OCI-LY7 (cell line): ENCODE measurements at regions not wholly inside any gene's neighbourhood (a gene's known extent, or its start where the extent isn't known, plus 50 kb on each side); places are given as distances from the start of the nearest gene placed in this dataset.

Experiments used
- BruUV-seq: library from RNA; stranded (reverse); fragments of 400-500 nt; replicated peaks from 2 replicates; lab custom pipeline; 2021; lab: Mats Ljungman, UMichigan
- CTCF ChIA-PET: fragments of 300-600 bp; sonication (Branson Sonifier 250); formaldehyde crosslinking; loops from one replicate; lab custom pipeline; 2022; ENCODE audit warnings: antibody characterized with exemption; ENCODE audit not compliant: unreplicated experiment; lab: Charles Lee
- POLR2A ChIA-PET: fragments of 300-600 bp; sonication (Branson Sonifier 250); formaldehyde crosslinking; loops from one replicate; lab custom pipeline; 2022; ENCODE audit warnings: antibody characterized with exemption; lab: Charles Lee
- DNase-seq: peaks from one replicate; pipeline ENCODE4 v3.0.0-alpha.2; 2015; ENCODE audit warnings: low spot score
- H2AFZ ChIP-seq: fragments of 200-600 bp; sonication (generic), shearing (Covaris generic); 2 replicates; pipeline ENCODE4 v1.6.1; 2014; ENCODE audit warnings: mild to moderate bottlenecking, antibody characterized with exemption, low read length, moderate library complexity
- H3K27ac ChIP-seq: fragments of 200-600 bp; sonication (generic); 2 replicates; pipeline ENCODE4 v1.5.1; 2014; ENCODE audit warnings: mixed run types, low read depth, mild to moderate bottlenecking, moderate library complexity, low read length, inconsistent platforms; ENCODE audit not compliant: poor library complexity, severe bottlenecking
- H3K36me3 ChIP-seq: fragments of 200-600 bp; sonication (generic); 2 replicates; pipeline ENCODE4 v1.6.1; 2014; ENCODE audit warnings: mild to moderate bottlenecking, antibody characterized with exemption, low read length, moderate library complexity, mixed read lengths; ENCODE audit not compliant: insufficient read depth
- H3K4me1 ChIP-seq: fragments of 200-600 bp; sonication (generic); 2 replicates; pipeline ENCODE4 v1.5.1; 2014; ENCODE audit warnings: mild to moderate bottlenecking, low read length; ENCODE audit not compliant: insufficient read depth, poor library complexity, severe bottlenecking
- H3K4me2 ChIP-seq: fragments of 200-600 bp; sonication (generic); 2 replicates; pipeline ENCODE4 v1.6.1; 2014; ENCODE audit warnings: mild to moderate bottlenecking, low read length
- H3K4me3 ChIP-seq: fragments of 200-600 bp; sonication (generic); 2 replicates; pipeline ENCODE4 v1.5.1; 2014; ENCODE audit warnings: mild to moderate bottlenecking, low read depth, low read length; ENCODE audit not compliant: poor library complexity, severe bottlenecking
- H3K79me2 ChIP-seq: fragments of 200-600 bp; sonication (generic); 2 replicates; pipeline ENCODE4 v1.6.1; 2016; ENCODE audit warnings: low read depth, mild to moderate bottlenecking, low read length, moderate library complexity, mixed read lengths; ENCODE audit not compliant: insufficient read depth
- H3K9me2 ChIP-seq: fragments of 200-600 bp; sonication (generic); 2 replicates; pipeline ENCODE4 v1.6.1; 2016; ENCODE audit warnings: mild to moderate bottlenecking, low read length, mixed read lengths; ENCODE audit not compliant: insufficient read depth
- H3K9me3 ChIP-seq: fragments of 200-600 bp; sonication (generic); 2 replicates; pipeline ENCODE4 v1.6.1; 2014; ENCODE audit warnings: mild to moderate bottlenecking, mixed run types, low read length, mixed read lengths
- H4K20me1 ChIP-seq: fragments of 200-600 bp; sonication (generic); 2 replicates; pipeline ENCODE4 v1.6.1; 2014; ENCODE audit warnings: mild to moderate bottlenecking, antibody characterized with exemption, low read length, moderate library complexity, mixed read lengths; ENCODE audit not compliant: insufficient read depth
- EZH2phosphoT487 ChIP-seq: fragments of 200-600 bp; sonication (generic); IDR thresholded peaks from 2 replicates; pipeline ENCODE4 v1.6.1; 2018; ENCODE audit warnings: low read depth, borderline replicate concordance, mild to moderate bottlenecking, mixed run types, antibody characterized with exemption, low read length, moderate library complexity, mixed read lengths
- intact Hi-C: fragments of 100-400 bp; cut with micrococcal nuclease; formaldehyde crosslinking; loops from one replicate; pipeline ENCODE4 v1.10.0; 2022; ENCODE audit not compliant: unreplicated experiment
- TF ChIP-seq, protein P1 (sequence below): fragments of 200-600 bp; sonication (generic); conservative IDR thresholded peaks from 2 replicates; pipeline ENCODE4 v1.5.1; 2014; ENCODE audit warnings: mild to moderate bottlenecking, antibody characterized with exemption, low read length, moderate library complexity, mixed read lengths

GRCh38 chr11:29750392-29750791 lies 266.4 kb downstream of the KCNA4 start:
- no peaks in the 10 kb centered on the region for H3K79me2 ChIP-seq
- intact Hi-C loops: no loop called here

GRCh38 chr11:29734287-29734686 lies 282.5 kb downstream of the KCNA4 start:
- CTCF ChIA-PET: no interaction called here
- no peaks in the 10 kb centered on the region for H3K79me2 ChIP-seq
- POLR2A ChIA-PET: no interaction called here
- no peak for DNase-seq
- TF ChIP-seq, protein P1, sequence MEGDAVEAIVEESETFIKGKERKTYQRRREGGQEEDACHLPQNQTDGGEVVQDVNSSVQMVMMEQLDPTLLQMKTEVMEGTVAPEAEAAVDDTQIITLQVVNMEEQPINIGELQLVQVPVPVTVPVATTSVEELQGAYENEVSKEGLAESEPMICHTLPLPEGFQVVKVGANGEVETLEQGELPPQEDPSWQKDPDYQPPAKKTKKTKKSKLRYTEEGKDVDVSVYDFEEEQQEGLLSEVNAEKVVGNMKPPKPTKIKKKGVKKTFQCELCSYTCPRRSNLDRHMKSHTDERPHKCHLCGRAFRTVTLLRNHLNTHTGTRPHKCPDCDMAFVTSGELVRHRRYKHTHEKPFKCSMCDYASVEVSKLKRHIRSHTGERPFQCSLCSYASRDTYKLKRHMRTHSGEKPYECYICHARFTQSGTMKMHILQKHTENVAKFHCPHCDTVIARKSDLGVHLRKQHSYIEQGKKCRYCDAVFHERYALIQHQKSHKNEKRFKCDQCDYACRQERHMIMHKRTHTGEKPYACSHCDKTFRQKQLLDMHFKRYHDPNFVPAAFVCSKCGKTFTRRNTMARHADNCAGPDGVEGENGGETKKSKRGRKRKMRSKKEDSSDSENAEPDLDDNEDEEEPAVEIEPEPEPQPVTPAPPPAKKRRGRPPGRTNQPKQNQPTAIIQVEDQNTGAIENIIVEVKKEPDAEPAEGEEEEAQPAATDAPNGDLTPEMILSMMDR: no peak
- TF ChIP-seq EZH2phosphoT487: no peak
- BruUV-seq: no TSS peak
- H3K4me3 ChIP-seq: no peak overlapping the region
- no peaks in the 10 kb centered on the region for H3K9me2 ChIP-seq
- H3K4me2 ChIP-seq: no peak overlapping the region
- no peak overlapping the region for H2AFZ ChIP-seq
- no peaks in the 10 kb centered on the region for H3K36me3 ChIP-seq
- no peak overlapping the region for H3K27ac ChIP-seq
- H4K20me1 ChIP-seq: no peaks in the 10 kb centered on the region
- intact Hi-C loops: no loop called here
- H3K4me1 ChIP-seq: no peaks in the 10 kb centered on the region
- no peaks in the 10 kb centered on the region for H3K9me3 ChIP-seq

More at GRCh38 chr11:29750392-29750791, 266.4 kb downstream of the KCNA4 start:
- Histone ChIP-seq H2AFZ (no peak overlapping the region), H3K27ac (no peak overlapping the region), H3K9me3 (no peaks in the 10 kb centered on the region), H3K36me3 (no peaks in the 10 kb centered on the region), H3K4me1 (no peaks in the 10 kb centered on the region), H3K4me3 (no peak overlapping the region), H3K4me2 (no peak overlapping the region), H3K9me2 (no peaks in the 10 kb centered on the region), H4K20me1 (no peaks in the 10 kb centered on the region)
- no peak for DNase-seq
- no peak for TF ChIP-seq EZH2phosphoT487
- TF ChIP-seq, protein P1: no peak
- ChIA-PET POLR2A (interaction anchor here (0.6 kb wide), 1 partner anchor 426 kb away, joined by 3 read pairs; no protein-coding TSS in a partner anchor), CTCF (interaction anchor here (0.6 kb wide), 1 partner anchor 1311 kb away, joined by 13 read pairs; no protein-coding TSS in a partner anchor)
- no TSS peak for BruUV-seq

- no peak overlapping the region for H3K4me2 ChIP-seq
- no peak overlapping the region for H2AFZ ChIP-seq
- no peak for TF ChIP-seq EZH2phosphoT487
- TF ChIP-seq, protein P1: no peak
- no peaks in the 10 kb centered on the region for H4K20me1 ChIP-seq
- CTCF ChIA-PET: no interaction called here
- POLR2A ChIA-PET: no interaction called here
- no peak overlapping the region for H3K4me3 ChIP-seq
- no peaks in the 10 kb centered on the region for H3K4me1 ChIP-seq
- no peaks in the 10 kb centered on the region for H3K79me2 ChIP-seq
- no peak overlapping the region for H3K27ac ChIP-seq
- no peaks in the 10 kb centered on the region for H3K9me3 ChIP-seq
- intact Hi-C loops: no loop called here
- no peaks in the 10 kb centered on the region for H3K36me3 ChIP-seq
- H3K9me2 ChIP-seq: no peaks in the 10 kb centered on the region
- DNase-seq: no peak
- BruUV-seq: no TSS peak
These were observed 303.0 kb downstream of the KCNA4 start for GRCh38 chr11:29713831-29714320.
